Stimulated activated CD8-positive, alpha-beta memory T cell treated with anti-CD3 and anti-CD28 coated beads, Interleukin-7, amount 100 ng/mL, for 4 hours (primary cell): ENCODE measurements at regions not wholly inside any gene's neighbourhood (a gene's known extent, or its start where the extent isn't known, plus 50 kb on each side); places are given as distances from the start of the nearest gene placed in this dataset.

Experiments used
- DNase-seq, 2 donors: peaks; one replicate each; pipeline ENCODE4 v3.0.0-alpha.2; 2020; ENCODE audit warnings: low read depth in 2 of 2

DNA sequence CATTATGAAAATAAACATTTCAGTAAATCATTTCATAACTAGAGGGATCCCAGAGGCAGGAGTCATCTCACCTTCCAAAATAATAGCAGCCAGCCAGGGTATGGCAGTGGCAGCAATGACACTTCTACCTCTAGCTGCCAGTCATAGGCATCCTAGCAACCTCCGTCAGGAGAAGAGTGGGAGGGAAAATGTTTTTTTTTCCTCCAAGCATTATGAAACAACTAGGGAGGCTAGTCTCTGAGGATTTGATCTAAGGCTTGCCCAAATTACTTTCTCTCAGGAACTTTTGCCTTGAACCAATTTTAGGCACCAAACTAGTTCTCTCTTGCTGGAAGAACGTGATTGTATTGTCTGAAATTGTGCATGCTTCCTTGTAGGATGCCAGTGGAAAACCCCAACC lies 208.7 kb upstream of the PREP start:
- DNase-seq, result no peak

- DNase-seq, result no peak
Measured at GRCh38 chr6:105609375-105609991, 206.6 kb upstream of the PREP start.

GRCh38 chr6:105608711-105609374 lies 206.0 kb upstream of the PREP start:
- DNase-seq, result no peak

DNA sequence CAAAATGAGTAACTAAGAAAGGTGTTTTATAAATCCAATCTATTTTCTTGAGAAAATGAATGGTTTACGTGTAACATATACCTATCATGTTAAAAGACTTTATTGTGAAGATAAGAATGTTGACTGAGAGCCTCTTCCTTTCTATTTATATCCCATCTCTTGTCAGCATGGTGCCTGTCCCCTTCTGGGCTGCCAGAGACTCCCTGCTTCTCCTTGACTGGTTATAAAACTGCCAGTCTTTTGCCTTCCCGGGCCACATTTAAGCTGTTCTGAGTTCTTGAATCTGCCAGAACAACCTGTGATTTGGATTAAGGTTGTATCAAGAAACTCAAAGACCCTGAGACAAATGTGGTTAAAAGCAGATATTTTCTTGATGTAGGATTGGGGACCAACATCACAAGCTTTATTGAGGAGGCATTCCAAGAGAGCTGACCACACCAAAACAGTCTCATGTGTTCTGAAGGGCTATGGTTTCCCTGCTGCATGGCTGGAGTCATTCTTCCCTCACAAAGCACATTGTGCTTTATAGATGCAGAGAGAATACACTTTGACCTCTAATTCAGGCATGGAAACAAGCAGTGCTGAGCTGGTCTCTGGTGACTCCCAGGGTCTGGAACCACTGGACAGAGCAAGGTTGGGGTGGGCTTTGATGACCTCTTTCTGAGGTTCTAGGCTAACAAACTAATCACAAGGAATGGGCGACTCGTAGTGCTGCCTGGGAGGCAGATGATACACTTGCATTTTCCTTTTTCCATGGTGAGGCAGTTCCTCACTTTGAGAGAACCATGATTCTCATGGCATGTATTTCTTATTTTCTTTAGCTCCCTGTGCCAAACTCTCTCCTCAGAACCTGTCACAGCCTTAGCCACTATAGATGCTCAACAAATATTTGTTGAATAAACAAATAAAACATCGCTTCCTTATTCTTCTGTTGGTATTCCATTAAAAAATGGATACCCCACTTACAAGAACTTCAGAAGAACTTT lies 205.0 kb upstream of the PREP start:
- DNase-seq, result no peak

- no peak for DNase-seq
Measured at GRCh38 chr6:105606831-105607463, 204.1 kb upstream of the PREP start.

GRCh38 chr6:105604587-105604884 lies 201.7 kb upstream of the PREP start:
- no peak for DNase-seq

DNA sequence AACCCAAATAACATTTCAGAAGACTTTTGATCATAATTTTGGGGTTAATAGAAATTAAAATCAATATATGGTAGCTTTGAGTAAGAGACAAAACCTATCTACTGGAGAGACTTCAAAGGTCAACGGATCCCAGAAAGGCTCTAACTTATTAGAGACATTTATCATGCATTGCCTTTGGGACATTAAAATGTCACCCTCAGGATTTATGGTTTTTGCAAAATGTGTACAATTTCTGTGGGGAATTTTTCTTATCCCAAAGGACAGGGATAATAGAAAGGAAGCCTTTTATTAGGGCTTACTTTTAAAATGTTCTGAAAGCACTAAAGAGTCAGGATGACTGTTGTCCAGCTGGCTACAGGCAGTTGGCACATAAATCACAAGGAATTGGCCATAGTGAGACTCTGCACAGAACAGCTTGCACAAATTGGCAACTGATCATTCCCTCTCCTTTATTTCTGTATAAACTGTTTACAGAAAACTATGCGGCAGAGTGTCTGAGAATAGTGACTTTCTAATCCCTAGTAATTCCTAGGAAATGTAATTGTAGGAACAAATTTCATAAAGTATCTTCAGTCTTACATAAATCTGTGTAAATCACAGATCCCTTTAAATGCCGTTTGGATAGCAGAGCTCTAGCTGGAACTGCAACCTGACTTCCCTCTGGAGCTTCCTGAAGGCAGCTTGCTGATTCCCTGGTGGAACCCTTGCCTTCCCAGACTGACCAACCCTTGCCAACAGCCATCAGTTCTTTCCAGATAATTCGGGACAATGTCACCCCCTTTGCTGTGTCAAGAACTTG lies 201.1 kb upstream of the PREP start:
- DNase-seq, result no peak

DNA sequence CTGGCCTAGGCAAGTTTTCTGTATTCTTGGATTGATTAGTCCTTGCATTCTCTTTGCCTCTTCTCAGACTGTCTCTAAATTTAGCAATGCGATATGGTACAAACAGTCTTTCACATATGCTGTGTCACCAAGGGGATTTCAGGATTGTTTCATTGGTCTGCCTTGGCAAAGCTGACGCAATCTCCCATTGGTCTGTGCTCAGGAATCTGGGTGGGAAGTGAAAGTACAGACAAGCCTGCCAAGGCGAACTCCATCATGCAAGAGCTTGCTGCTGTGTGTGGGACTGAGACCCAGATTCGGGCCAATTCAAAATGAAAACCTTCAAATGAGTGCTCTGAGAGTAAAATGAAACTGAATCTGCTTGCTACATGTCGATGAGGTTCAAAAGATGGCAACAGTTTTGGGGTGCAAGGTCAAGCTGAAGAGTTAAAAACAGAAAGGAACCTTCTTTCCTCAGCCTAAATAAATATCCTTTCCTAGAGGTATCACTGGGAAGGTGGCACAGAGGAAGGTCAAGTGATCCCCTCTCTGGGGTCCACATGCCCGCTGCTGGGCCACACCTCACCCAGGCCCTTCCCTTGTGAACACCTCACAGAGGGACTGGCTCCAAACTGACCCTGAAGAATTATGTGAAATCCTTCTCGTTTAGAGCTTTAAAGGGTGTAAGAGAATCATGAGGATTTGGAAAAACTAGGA lies 198.8 kb upstream of the PREP start:
- no peak for DNase-seq

DNA sequence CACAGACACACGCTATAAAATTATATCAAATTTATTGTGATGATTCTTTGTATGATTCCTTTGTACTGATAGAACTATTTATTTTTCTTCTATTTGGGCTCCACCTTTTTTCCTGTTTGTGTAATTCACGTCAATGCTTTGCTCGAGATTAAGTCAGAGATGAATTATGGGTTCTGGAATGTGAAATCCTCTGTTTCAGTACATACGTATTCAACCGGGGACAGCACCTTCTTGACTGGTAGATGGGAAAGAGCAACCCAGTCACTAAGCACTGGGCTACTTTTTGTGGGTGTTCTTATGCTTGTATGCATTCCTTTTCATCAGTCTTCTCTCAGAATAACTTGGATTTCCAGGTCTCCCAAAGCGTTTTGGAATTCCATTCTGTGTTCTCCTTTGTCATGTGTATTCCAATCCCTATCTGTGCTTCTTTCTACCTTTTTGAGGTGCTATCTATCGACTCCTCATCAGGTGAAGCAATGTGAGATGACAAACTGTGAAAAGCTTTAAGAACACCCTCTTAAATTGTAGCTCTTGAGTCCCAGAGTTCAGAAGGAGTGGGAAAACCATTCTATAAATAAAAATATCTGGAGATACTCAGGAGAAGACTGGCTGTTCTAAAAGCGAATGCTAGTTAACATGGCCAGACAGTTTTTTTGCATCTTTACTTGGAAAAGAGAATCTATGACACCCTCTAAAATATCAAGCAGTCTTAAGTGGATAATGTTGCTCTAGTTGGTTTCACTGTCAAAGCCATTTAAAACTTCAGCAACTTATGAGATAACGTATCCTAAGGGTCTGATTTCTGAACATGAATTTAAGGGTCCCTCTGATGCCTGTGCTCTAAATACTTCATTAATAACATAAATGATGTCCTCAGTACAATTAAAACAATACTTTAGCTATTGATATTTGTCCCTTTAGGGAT lies 197.7 kb upstream of the PREP start:
- DNase-seq, result no peak

DNA sequence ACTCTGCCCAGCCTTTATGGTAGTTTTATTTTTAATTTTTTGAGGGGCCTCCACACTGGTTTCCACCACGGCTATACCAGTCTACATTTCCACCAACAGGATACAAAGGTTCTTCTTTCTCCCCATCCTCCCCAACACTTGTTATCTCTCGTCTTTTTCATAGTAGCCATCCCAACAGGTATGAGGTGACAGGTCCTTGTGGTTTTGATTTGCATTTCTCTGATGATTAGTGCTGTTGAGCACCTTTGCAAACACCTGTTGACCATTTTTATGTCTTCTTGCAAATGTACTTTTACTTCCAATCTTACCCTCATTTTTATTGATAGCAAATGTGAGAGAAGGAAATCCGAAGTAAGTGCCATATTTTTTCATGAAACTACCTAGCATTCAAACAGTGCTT lies 195.4 kb upstream of the PREP start:
- DNase-seq, result no peak

DNA sequence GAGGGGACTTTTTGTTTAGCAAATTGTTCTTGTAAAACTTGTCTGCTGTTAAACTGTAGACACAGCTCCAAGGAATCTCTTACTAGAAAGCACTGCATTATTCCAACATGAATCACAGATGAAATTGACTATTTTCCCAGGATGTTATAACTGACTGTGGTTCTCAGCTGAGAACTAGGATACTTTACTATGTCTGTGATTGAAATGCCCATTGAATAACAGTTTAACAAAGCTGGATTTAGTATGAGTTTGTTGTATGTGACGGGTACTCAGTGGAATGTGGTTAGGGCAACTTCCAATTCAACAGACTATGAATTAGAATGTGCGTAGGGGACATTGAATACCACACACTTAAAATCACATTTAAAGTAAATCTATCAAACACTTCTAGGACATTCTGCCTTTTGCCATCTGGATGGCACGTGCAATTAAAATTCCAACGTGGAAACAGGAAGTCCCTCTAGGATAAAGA lies 193.4 kb upstream of the PREP start:
- DNase-seq, result no peak

DNA sequence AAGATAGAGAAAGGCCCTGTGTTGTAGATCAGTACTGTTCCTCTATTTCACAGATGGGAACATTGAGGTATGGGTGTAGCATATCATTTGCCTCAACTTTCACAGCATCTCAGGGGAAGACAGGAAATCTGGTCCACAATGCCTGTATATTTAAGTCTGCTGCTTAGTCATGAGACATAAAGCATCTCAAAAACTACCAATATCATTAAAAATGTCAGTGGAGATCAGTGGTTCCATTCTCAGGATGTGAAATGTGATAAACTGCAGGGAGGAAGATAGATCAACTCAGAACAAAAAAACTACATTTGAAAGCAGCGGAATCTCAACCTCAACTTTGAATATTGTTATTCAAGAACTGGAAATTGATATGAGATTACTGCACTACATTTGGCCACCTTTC lies 192.9 kb upstream of the PREP start:
- no peak for DNase-seq

DNA sequence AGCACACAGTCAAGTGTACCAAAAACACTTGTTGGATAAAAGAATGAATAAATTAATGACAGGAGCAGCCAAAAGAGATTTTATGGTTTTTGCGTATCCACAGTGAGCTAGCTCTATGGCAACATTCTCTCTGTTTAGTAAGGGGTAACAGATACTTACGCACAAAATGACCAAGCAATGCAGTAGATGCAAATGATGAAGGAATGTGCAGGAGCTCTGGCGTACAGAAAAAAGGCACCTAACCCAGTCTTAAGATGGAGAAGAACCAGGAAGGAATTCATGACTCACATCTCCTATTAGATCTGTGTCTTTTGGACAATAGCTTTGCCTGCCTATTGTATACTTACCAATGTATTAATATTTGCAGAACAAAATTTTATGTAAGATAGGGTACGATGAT lies 191.9 kb upstream of the PREP start:
- no peak for DNase-seq

GRCh38 chr6:105593805-105594671 lies 191.2 kb upstream of the PREP start:
- no peak for DNase-seq

DNA sequence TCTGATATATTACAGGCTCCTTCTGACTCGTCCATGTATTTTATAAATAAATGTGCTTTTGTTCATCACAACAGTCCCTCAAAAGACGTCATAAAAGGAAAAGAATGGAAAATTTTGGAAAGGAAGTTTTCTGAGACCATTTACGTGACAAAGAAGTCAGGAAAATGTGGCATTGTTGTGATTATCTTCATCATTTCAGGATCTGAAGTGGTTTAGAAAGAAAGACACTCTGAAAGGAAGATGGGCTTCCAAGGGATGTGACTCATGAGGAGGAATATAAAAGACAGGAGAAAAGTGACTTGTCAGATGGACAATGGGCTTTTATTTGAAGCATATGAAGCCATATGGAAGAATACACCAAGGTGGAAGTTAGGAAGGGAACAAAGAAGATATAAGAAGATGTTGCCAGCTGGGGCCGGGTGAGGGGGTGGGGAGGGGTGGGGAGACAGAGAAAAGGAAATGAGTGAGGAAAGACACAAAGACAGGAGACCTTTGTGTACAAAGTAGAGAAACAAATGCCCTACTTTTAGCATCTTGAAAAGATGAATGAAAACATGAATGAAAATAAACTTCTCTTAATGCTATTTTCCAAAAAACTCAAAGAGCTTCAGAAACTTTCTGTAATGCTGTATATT lies 190.3 kb upstream of the PREP start:
- no peak for DNase-seq

DNA sequence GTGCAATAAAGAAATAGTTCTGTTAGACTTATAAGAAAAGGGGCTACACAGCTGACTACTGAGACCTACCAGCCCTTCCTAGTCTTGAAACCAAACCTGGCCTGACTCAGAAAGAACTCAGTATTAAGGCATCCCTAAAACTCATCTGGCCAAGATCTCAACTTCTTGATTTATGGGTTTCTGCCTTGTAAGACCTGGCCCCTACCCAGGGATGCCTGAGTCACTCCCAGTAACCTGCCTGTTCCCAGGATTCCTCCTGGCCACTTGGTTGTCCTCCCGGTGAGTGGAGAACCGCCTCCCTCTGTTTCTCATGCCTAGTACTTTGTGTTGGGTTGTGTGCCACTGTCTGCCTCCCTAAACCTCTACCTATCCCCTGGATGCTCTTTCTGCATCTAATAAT lies 189.4 kb upstream of the PREP start:
- no peak for DNase-seq

GRCh38 chr6:105591053-105591452 lies 188.2 kb upstream of the PREP start:
- no peak for DNase-seq

GRCh38 chr6:105588123-105588710 lies 185.3 kb upstream of the PREP start:
- no peak for DNase-seq
